Heart left ventricle (tissue), 16 donors: ENCODE measurements at regions not wholly inside any gene's neighbourhood (a gene's known extent, or its start where the extent isn't known, plus 50 kb on each side); places are given as distances from the start of the nearest gene placed in this dataset.

Source experiments
- ATAC-seq, 4 donors: fragments of 200-7000 bp; cut with Tn5 transposase; one replicate each; pipeline ENCODE4 v1.9.1; 2020 to 2022; ENCODE audit warnings: moderate library complexity in 4 of 4, mild to moderate bottlenecking in 3 of 4, moderate number of reproducible peaks in 1 of 4
- DNase-seq, 5 donors: peaks; one replicate each; pipeline ENCODE4 v3.0.0-alpha.2; 2020
- H3K27ac ChIP-seq, 12 donors: fragments of 200-600 bp; sonication (generic) in 4 of 12; one replicate each; pipeline versions ENCODE4 v1.5.0 to v1.8.0; 2016 to 2022; ENCODE audit warnings: mild to moderate bottlenecking in 2 of 12
- H3K27me3 ChIP-seq, 9 donors: fragments of 200-600 bp; sonication (generic) in 2 of 9; one replicate each; pipeline versions ENCODE4 v1.5.1 to v1.8.0; 2016 to 2022; ENCODE audit warnings: mild to moderate bottlenecking in 3 of 9
- H3K36me3 ChIP-seq, 9 donors: fragments of 200-600 bp; sonication (generic) in 2 of 9; one replicate each; pipeline versions ENCODE4 v1.5.0 to v1.8.0; 2018 to 2022; ENCODE audit warnings: mild to moderate bottlenecking in 2 of 9
- H3K4me1 ChIP-seq, 12 donors: fragments of 200-600 bp; sonication (generic) in 4 of 12; one replicate each; pipeline versions ENCODE4 v1.5.0 to v1.8.0; 2016 to 2022; ENCODE audit warnings: mild to moderate bottlenecking in 3 of 12
- H3K4me3 ChIP-seq, 12 donors: fragments of 200-600 bp; sonication (generic) in 4 of 12; one replicate each; pipeline versions ENCODE4 v1.5.0 to v1.8.0; 2017 to 2022; ENCODE audit warnings: mild to moderate bottlenecking in 9 of 12, moderate library complexity in 4 of 12
- H3K9me3 ChIP-seq, 12 donors: fragments of 200-600 bp; sonication (generic) in 4 of 12; one replicate each; pipeline versions ENCODE4 v1.5.0 to v1.8.0; 2016 to 2022; ENCODE audit warnings: mild to moderate bottlenecking in 1 of 12
- POLR2A ChIP-seq, 2 donors: fragments of 450-650 bp; IDR thresholded peaks; one replicate each; pipeline ENCODE4 v1.6.1; 2017; ENCODE audit warnings: antibody characterized with exemption in 2 of 2, mild to moderate bottlenecking in 2 of 2, moderate library complexity in 2 of 2
- WGBS, 4 donors: extraction: QIAGEN DNeasy Blood & Tissue Kit in 2 of 4; methylation state at CpG; one replicate each; pipeline versions ENCODE4 v1.1.5 to v1.1.7; 2013 to 2018; 5-methylcytosine and 5-hydroxymethylcytosine counted together
- intact Hi-C, 10 donors: fragments of 100-400 bp; cut with DNase I; formaldehyde crosslinking; loops; one replicate each; pipeline versions ENCODE4 v1.11.1 to v1.14.2; 2022
- TF ChIP-seq, protein P1 (sequence below), 12 donors: fragments of 200-600 bp; sonication (generic) in 4 of 12; IDR thresholded peaks; one replicate each; pipeline versions ENCODE4 v1.5.0 to v1.8.0; 2018 to 2022; ENCODE audit warnings: antibody characterized with exemption in 12 of 12, mild to moderate bottlenecking in 5 of 12
- donor health status: ischemic (EF 13 %, LVEDD 7.1; RV severe dilation, severe dysfunction).
- donor health status: healthy with polysubstance abuse.
- donor health status: DM: no; HTN: yes; CAD: no.
- donor health status: DM: no; HTN: no; CAD: no.
- donor health status: ischemic (EF 25% LVEDD 6.9; RV normal size, moderate dysfunction).
- donor health status: ischemic (EF 25% LVEDD 5.7; RV mildly dilated, moderate dysfunction).
- donor health status: healthy.
- donor health status: DM: yes; HTN: yes; CAD: no.
- donor health status: ischemic (EF 35%, LVEDD 5.7; RV mildly dilated, moderate dysfunction).
- donor health status: nonischemic (EF 11% LVEDD 7.7; RV severe dilation, severe dysfunction).
- donor health status: DM: yes; HTN: yes; CAD: no.
- donor health status: PGD.
- donor health status: ischemic (EF 29% LVEDD 5.4; RV normal size, mild dysfunction).
- donor health status: nonischemic (EF 23%, LVEDD 6.1; RV moderate dilation, normal function).

- H3K9me3 ChIP-seq = peaks cover 0 to 13% (median 0%) of the 10 kb centered on the region in 12 donors
- peaks cover 0 to 13% (median 0%) of the 10 kb centered on the region in 12 donors for H3K4me1 ChIP-seq
- no peaks in the 10 kb centered on the region for H3K36me3 ChIP-seq
- ATAC-seq (no peak), DNase-seq (no peak)
- H3K27me3 ChIP-seq = no peaks in the 10 kb centered on the region
- TF ChIP-seq, protein P1, sequence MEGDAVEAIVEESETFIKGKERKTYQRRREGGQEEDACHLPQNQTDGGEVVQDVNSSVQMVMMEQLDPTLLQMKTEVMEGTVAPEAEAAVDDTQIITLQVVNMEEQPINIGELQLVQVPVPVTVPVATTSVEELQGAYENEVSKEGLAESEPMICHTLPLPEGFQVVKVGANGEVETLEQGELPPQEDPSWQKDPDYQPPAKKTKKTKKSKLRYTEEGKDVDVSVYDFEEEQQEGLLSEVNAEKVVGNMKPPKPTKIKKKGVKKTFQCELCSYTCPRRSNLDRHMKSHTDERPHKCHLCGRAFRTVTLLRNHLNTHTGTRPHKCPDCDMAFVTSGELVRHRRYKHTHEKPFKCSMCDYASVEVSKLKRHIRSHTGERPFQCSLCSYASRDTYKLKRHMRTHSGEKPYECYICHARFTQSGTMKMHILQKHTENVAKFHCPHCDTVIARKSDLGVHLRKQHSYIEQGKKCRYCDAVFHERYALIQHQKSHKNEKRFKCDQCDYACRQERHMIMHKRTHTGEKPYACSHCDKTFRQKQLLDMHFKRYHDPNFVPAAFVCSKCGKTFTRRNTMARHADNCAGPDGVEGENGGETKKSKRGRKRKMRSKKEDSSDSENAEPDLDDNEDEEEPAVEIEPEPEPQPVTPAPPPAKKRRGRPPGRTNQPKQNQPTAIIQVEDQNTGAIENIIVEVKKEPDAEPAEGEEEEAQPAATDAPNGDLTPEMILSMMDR (IDR thresholded peaks at IDR 0.05) = no peak
- no peak for TF ChIP-seq POLR2A (IDR thresholded peaks at IDR 0.05)
- H3K27ac ChIP-seq = no peak overlapping the region
- no peak overlapping the region for H3K4me3 ChIP-seq
- intact Hi-C loops = no loop called here
These were observed 157.2 kb upstream of the USP9X start for GRCh38 chrX:40928076-40928475.

DNA sequence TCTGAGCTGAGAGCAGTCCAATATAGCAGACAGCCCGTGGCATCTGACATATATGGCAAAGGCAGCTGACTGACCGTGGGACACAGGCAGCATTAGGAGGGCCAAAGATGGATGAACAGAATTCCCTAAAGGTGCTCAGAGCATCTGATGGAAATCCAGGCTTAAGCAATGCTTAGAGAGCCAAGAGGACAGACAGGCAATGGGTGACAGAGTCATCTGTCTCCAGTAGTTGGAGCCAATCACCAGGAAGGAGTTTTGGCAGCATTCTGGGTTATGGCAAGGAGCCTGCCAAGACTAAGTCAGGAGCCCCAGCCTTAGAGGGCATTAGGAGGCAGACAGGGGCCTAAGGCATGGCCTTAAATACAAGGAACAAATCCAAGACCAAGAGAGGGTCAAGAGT is 153.3 kb upstream of the USP9X start:
- no peak overlapping the region for H3K4me3 ChIP-seq
- H3K27ac ChIP-seq = peak overlapping the region in 2 of 12 donors; percentile 72 to 91
- DNase-seq (no peak), ATAC-seq (peak in 3 of 4 donors; percentile 50 to 68 (median 52))
- TF ChIP-seq, protein P1 (IDR thresholded peaks at IDR 0.05) = no peak
- TF ChIP-seq POLR2A (IDR thresholded peaks at IDR 0.05) = no peak
- intact Hi-C loops = loop anchor here in 2 of 10 donors (10.0 kb wide), 2 partner anchors 153 to 183 kb away; partner anchors contain the start of gene USP9X (in 1 of the 2)
- H3K9me3 ChIP-seq = peaks cover 0 to 13% (median 0%) of the 10 kb centered on the region in 12 donors
- no peaks in the 10 kb centered on the region for H3K36me3 ChIP-seq
- peaks cover 0 to 28% (median 0%) of the 10 kb centered on the region in 12 donors for H3K4me1 ChIP-seq
- peaks cover 0 to 3% (median 0%) of the 10 kb centered on the region in 9 donors for H3K27me3 ChIP-seq
- WGBS, 4 donors = 84 to 88% (median 85%) methylated on average over 2 of the region's 2 CpGs

DNA sequence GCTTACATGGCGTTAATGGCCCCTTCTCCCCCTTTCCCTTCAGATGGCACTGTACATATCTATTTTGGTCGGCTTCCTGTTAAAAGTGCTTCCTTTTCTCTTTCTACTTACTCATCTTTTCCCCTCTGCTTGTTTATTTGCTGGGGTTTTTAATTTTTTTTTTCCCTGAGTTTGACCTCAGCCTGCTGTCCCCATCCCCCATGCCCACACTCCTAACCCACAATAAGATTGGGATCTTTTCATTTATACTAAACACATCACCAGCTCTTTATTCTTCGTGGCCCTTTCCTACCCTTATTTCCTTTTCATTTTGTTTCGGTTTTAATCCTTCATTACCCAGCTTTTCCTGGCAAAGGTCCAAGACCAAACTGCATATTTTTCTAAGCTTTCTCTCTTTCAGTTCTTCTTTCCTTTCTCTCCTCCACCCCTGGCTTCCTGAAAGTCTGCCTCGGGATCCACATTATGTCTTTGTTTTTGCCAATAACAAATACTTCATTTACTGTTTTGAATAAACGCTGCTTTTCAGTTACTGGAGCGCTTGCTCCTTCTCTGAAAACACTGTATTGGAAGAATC is 152.0 kb upstream of the USP9X start:
- ATAC-seq (peak in 2 of 4 donors; percentile 29 to 60), DNase-seq (peak in 2 of 5 donors; percentile 21 to 30)
- intact Hi-C loops = loop anchor here in 2 of 10 donors (10.0 kb wide), 2 partner anchors 152 to 182 kb away; partner anchors contain the start of gene USP9X (in 1 of the 2)
- WGBS, 4 donors = 31 to 50% (median 38%) methylated on average over 7 of the region's 7 CpGs
- Histone ChIP-seq H3K27me3 (peaks cover 0 to 3% (median 0%) of the 10 kb centered on the region in 9 donors), H3K4me3 (peak overlapping the region in 7 of 12 donors; percentile 12 to 43 (median 26)), H3K27ac (peak overlapping the region in 10 of 12 donors; percentile 6 to 91 (median 59)), H3K9me3 (peaks cover 0 to 7% (median 0%) of the 10 kb centered on the region in 12 donors), H3K4me1 (peaks cover 0 to 28% (median 0%) of the 10 kb centered on the region in 12 donors), H3K36me3 (no peaks in the 10 kb centered on the region)
- TF ChIP-seq POLR2A (IDR thresholded peaks at IDR 0.05) = no peak
- TF ChIP-seq, protein P1 (IDR thresholded peaks at IDR 0.05) = no peak

- H3K27ac ChIP-seq = peak overlapping the region in 10 of 12 donors; percentile 6 to 91 (median 59)
- DNase-seq = no peak
These were observed 151.4 kb upstream of the USP9X start for GRCh38 chrX:40933706-40934425.

More at GRCh38 chrX:40933706-40934425, 151.4 kb upstream of the USP9X start:
- Histone ChIP-seq H3K4me1 (peaks cover 0 to 28% (median 0%) of the 10 kb centered on the region in 12 donors), H3K9me3 (peaks cover 0 to under 1% (median 0%) of the 10 kb centered on the region in 12 donors), H3K36me3 (no peaks in the 10 kb centered on the region), H3K4me3 (peak overlapping the region in 7 of 12 donors; percentile 12 to 43 (median 26)), H3K27me3 (peaks cover 0 to 3% (median 0%) of the 10 kb centered on the region in 9 donors)
- 23 to 60% (median 44%) methylated on average over 5 of the region's 5 CpGs for whole genome bisulfite sequencing, 4 donors
- intact Hi-C loops = loop anchor here in 2 of 10 donors (10.0 kb wide), 2 partner anchors 151 to 181 kb away; partner anchors contain the start of gene USP9X (in 1 of the 2)
- TF ChIP-seq, protein P1 (IDR thresholded peaks at IDR 0.05) = no peak
- no peak for TF ChIP-seq POLR2A (IDR thresholded peaks at IDR 0.05)
- ATAC-seq = peak in 3 of 4 donors; percentile 68 to 77 (median 76)
